Kidney capillary endothelial cell (primary cell): ENCODE measurements at regions not wholly inside any gene's neighbourhood (a gene's known extent, or its start where the extent isn't known, plus 50 kb on each side); places are given as distances from the start of the nearest gene placed in this dataset.
"Not testable (repeated sequence)": the region's sequence is repeated elsewhere in the genome, so short reads cannot be mapped to it uniquely, and the experiment has no call there.

Experiments used
- DNase-seq: peaks from one replicate; pipeline ENCODE4 v3.0.0-alpha.2; 2018; ENCODE audit warnings: low spot score

- DNase-seq = no peak
These were observed 532.1 kb upstream of the B3GAT1 start for GRCh38 chr11:134944131-134944530.

- DNase-seq = no peak
These were observed 531.5 kb upstream of the B3GAT1 start for GRCh38 chr11:134943544-134943943.

GRCh38 chr11:134942681-134943080, 530.6 kb upstream of the B3GAT1 start:
- DNase-seq = no peak

- not testable (repeated sequence) for DNase-seq
These were observed 530.0 kb upstream of the B3GAT1 start for GRCh38 chr11:134941936-134942600.

- DNase-seq = no peak
These were observed 529.3 kb upstream of the B3GAT1 start for GRCh38 chr11:134941326-134941725.

- DNase-seq = no peak
These were observed 528.5 kb upstream of the B3GAT1 start for GRCh38 chr11:134940441-134941126.

- DNase-seq = no peak
These were observed 527.9 kb upstream of the B3GAT1 start for GRCh38 chr11:134939905-134940304.

GRCh38 chr11:134939031-134939430, 527.0 kb upstream of the B3GAT1 start:
- DNase-seq = no peak

- DNase-seq = no peak
These were observed 526.2 kb upstream of the B3GAT1 start for GRCh38 chr11:134938212-134938611.

GRCh38 chr11:134937193-134937592, 525.2 kb upstream of the B3GAT1 start:
- DNase-seq = not testable (repeated sequence)

GRCh38 chr11:134932761-134933160, 520.7 kb upstream of the B3GAT1 start:
- DNase-seq = no peak

GRCh38 chr11:134925432-134925831, 513.4 kb upstream of the B3GAT1 start:
- DNase-seq = no peak

- DNase-seq = no peak
These were observed 511.4 kb upstream of the B3GAT1 start for GRCh38 chr11:134923441-134923840.

- no peak for DNase-seq
These were observed 509.9 kb upstream of the B3GAT1 start for GRCh38 chr11:134921938-134922337.

GRCh38 chr11:134920851-134921608, 509.0 kb upstream of the B3GAT1 start:
- no peak for DNase-seq

GRCh38 chr11:134916421-134917213, 504.6 kb upstream of the B3GAT1 start:
- no peak for DNase-seq

GRCh38 chr11:134915881-134916280, 503.8 kb upstream of the B3GAT1 start:
- no peak for DNase-seq

- DNase-seq = no peak
These were observed 503.2 kb upstream of the B3GAT1 start for GRCh38 chr11:134915212-134915611.

GRCh38 chr11:134913999-134914590, 502.1 kb upstream of the B3GAT1 start:
- DNase-seq = no peak

GRCh38 chr11:134913391-134913790, 501.3 kb upstream of the B3GAT1 start:
- no peak for DNase-seq

GRCh38 chr11:134911514-134912180, 499.6 kb upstream of the B3GAT1 start:
- DNase-seq = no peak
